K562 (cell line): ENCODE measurements at regions not wholly inside any gene's neighbourhood (a gene's known extent, or its start where the extent isn't known, plus 50 kb on each side); places are given as distances from the start of the nearest gene placed in this dataset.

Experiments
- ATF3 ChIP-seq, 2 experiments: fragments of 450-650 bp in 1 of 2; sonication (generic) in 1 of 2; formaldehyde crosslinking in 1 of 2; IDR thresholded peaks in 1 of 2; conservative IDR thresholded peaks in 1 of 2; 2 replicates each; pipeline versions ENCODE4 v1.6.1 to v1.8.1; 2016 to 2023; ENCODE audit warnings: mild to moderate bottlenecking in 2 of 2, moderate library complexity in 2 of 2, inconsistent platforms in 1 of 2, missing genetic modification reagents in 1 of 2
- CTCF ChIP-seq, 3 experiments: IDR thresholded peaks in 2 of 3; conservative IDR thresholded peaks in 1 of 3; 2 replicates each; pipeline ENCODE4 v1.5.1; 2011 to 2012; ENCODE audit warnings: low read length in 3 of 3, mild to moderate bottlenecking in 3 of 3, control low read depth in 2 of 3, improper control_type of control experiment in 1 of 3, inconsistent platforms in 1 of 3, low read depth in 1 of 3, mixed read lengths in 1 of 3, moderate library complexity in 1 of 3; ENCODE audit not compliant: insufficient read depth in 2 of 3
- HMBOX1 ChIP-seq: sonication (generic); IDR thresholded peaks from 2 replicates; pipeline ENCODE4 v1.6.1; 2016
- KLF13 ChIP-seq: fragments of 450-650 bp; IDR thresholded peaks from 2 replicates; pipeline ENCODE4 v1.6.1; 2016; ENCODE audit warnings: missing genetic modification characterization, low read depth, mild to moderate bottlenecking, missing compliant biosample characterization, moderate library complexity, borderline replicate concordance
- REST ChIP-seq, 2 experiments: fragments of 450-650 bp; formaldehyde crosslinking in 1 of 2; IDR thresholded peaks; 2 replicates each; pipeline versions ENCODE4 v1.4.0 to v1.6.1; 2014 to 2020; ENCODE audit warnings: mild to moderate bottlenecking in 2 of 2, borderline replicate concordance in 1 of 2, low read depth in 1 of 2
- SREBF1 ChIP-seq: fragments of 150-350 bp; IDR thresholded peaks from 2 replicates; pipeline ENCODE4 v1.6.1; 2014; ENCODE audit warnings: antibody characterized with exemption, low read depth, low read length, borderline replicate concordance
- SRSF1 ChIP-seq: fragments of 200-400 bp; formaldehyde crosslinking; IDR thresholded peaks from 2 replicates; pipeline ENCODE4 v1.6.1; 2017; ENCODE audit warnings: mild to moderate bottlenecking, low read depth, low read length, moderate library complexity
- ZBTB1 ChIP-seq: sonication (generic); formaldehyde crosslinking; IDR thresholded peaks from 2 replicates; pipeline ENCODE4 v1.8.1; 2023; ENCODE audit warnings: missing genetic modification reagents, low read depth, mild to moderate bottlenecking, borderline replicate concordance

GRCh38 chr5:107005653-107006052 is 665.1 kb downstream of the EFNA5 start (continued):
- TF ChIP-seq REST (IDR thresholded peaks at IDR 0.05; ENCODE audit: borderline replicate concordance) (no peak), REST (CRISPR knock-in tag; IDR thresholded peaks at IDR 0.05; ENCODE audit: low read depth) (no peak), KLF13 (no peak), ZBTB1 (no peak), SREBF1 (no peak), HMBOX1 (no peak), CTCF (IDR thresholded peaks at IDR 0.05 in 2 of 3, conservative IDR thresholded peaks at IDR 0.05 in 1 of 3; ENCODE audit: insufficient read depth in 2 of 3, low read depth in 1 of 3, low read length in 3 of 3) (no peak), ATF3 (IDR thresholded peaks at IDR 0.05) (no peak), ATF3 (CRISPR knock-in tag; conservative IDR thresholded peaks at IDR 0.05) (no peak), SRSF1 (no peak)
